ENCODE measurements at regions not wholly inside any gene's neighbourhood (a gene's known extent, or its start where the extent isn't known, plus 50 kb on each side); places are given as distances from the start of the nearest gene placed in this dataset.

GRCh38 chr11:119936426-119936825, 201.5 kb downstream of the TRIM29 start:
- TF ChIP-seq EZH2 (IDR thresholded peaks at IDR 0.05; ENCODE audit: borderline replicate concordance, low read length) (no peak), CTCF (conservative IDR thresholded peaks at IDR 0.05 in 1 of 2, IDR thresholded peaks at IDR 0.05 in 1 of 2; ENCODE audit: extremely low read depth in 1 of 2, insufficient read depth in 1 of 2, low read depth in 1 of 2, low read length in 2 of 2) (no peak)
